Immature natural killer cell (primary cell): ENCODE measurements at regions not wholly inside any gene's neighbourhood (a gene's known extent, or its start where the extent isn't known, plus 50 kb on each side); places are given as distances from the start of the nearest gene placed in this dataset.
"Not testable (repeated sequence)": the region's sequence is repeated elsewhere in the genome, so short reads cannot be mapped to it uniquely, and the experiment has no call there.

Source experiments
- DNase-seq, 3 donors: peaks; one replicate each; pipeline ENCODE4 v3.0.0; 2022; ENCODE audit warnings: mixed read lengths in 1 of 3
- H3K27ac Mint-ChIP-seq, 6 donors: one replicate each; pipeline ENCODE4 v1.8.0; 2020; ENCODE audit warnings: mixed read lengths in 6 of 6, mild to moderate bottlenecking in 5 of 6, inconsistent platforms in 4 of 6, moderate library complexity in 3 of 6
- H3K27me3 Mint-ChIP-seq, 3 donors: one replicate each; pipeline ENCODE4 v1.8.0; 2020 to 2021; ENCODE audit warnings: low read depth in 3 of 3, mild to moderate bottlenecking in 3 of 3, mixed read lengths in 3 of 3, moderate library complexity in 3 of 3, inconsistent platforms in 1 of 3
- H3K36me3 Mint-ChIP-seq, 3 donors: one replicate each; pipeline ENCODE4 v1.8.0; 2020; ENCODE audit warnings: mixed read lengths in 3 of 3, inconsistent platforms in 2 of 3, mild to moderate bottlenecking in 2 of 3
- H3K4me1 Mint-ChIP-seq, 2 donors: one replicate each; pipeline ENCODE4 v1.8.0; 2020; ENCODE audit warnings: inconsistent platforms in 2 of 2, mild to moderate bottlenecking in 2 of 2, mixed read lengths in 2 of 2, moderate library complexity in 1 of 2
- H3K4me3 Mint-ChIP-seq, 5 donors: one replicate each; pipeline ENCODE4 v1.8.0; 2020; ENCODE audit warnings: mild to moderate bottlenecking in 5 of 5, mixed read lengths in 5 of 5, inconsistent platforms in 3 of 5, moderate library complexity in 3 of 5
- H3K9me3 Mint-ChIP-seq, 6 donors: one replicate each; pipeline ENCODE4 v1.8.0; 2020; ENCODE audit warnings: mild to moderate bottlenecking in 6 of 6, mixed read lengths in 6 of 6, inconsistent platforms in 4 of 6, moderate library complexity in 3 of 6

DNA sequence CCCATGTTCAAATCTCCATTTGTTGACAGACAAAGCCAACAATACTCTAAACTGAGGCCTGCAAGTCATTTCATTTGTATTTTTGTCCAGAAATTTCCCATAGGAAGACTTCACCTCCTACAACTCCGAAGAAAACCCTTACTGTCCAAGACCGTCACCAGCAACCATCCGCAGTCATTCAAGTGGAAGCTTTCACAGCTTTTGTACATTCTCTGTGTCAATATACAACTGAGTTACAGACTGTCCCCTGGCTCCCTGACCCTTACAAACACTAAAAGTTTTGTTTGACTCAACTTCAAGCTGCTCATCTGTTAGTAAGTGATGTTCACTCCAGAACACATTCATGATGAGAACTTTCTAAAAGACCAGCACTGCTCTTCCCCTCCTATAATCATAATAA lies 210.1 kb downstream of the DEPDC1B start:
- no peaks in the 10 kb centered on the region for H3K4me1 Mint-ChIP-seq
- H3K4me3 Mint-ChIP-seq = no peak overlapping the region
- no peak for DNase-seq
- no peak overlapping the region for H3K27ac Mint-ChIP-seq
- peaks cover 0 to 2% (median 0%) of the 10 kb centered on the region in 3 donors for H3K27me3 Mint-ChIP-seq
- no peaks in the 10 kb centered on the region for H3K36me3 Mint-ChIP-seq
- H3K9me3 Mint-ChIP-seq = peaks cover 0 to 8% (median 0%) of the 10 kb centered on the region in 6 donors

- Mint-ChIP-seq H3K4me1 (no peaks in the 10 kb centered on the region), H3K27me3 (peaks cover 0 to 2% (median 0%) of the 10 kb centered on the region in 3 donors), H3K27ac (no peak overlapping the region), H3K4me3 (no peak overlapping the region), H3K9me3 (peaks cover 0 to 8% (median 0%) of the 10 kb centered on the region in 6 donors), H3K36me3 (no peaks in the 10 kb centered on the region)
- DNase-seq = no peak
Measured at GRCh38 chr5:60489377-60489776, 210.6 kb downstream of the DEPDC1B start.

DNA sequence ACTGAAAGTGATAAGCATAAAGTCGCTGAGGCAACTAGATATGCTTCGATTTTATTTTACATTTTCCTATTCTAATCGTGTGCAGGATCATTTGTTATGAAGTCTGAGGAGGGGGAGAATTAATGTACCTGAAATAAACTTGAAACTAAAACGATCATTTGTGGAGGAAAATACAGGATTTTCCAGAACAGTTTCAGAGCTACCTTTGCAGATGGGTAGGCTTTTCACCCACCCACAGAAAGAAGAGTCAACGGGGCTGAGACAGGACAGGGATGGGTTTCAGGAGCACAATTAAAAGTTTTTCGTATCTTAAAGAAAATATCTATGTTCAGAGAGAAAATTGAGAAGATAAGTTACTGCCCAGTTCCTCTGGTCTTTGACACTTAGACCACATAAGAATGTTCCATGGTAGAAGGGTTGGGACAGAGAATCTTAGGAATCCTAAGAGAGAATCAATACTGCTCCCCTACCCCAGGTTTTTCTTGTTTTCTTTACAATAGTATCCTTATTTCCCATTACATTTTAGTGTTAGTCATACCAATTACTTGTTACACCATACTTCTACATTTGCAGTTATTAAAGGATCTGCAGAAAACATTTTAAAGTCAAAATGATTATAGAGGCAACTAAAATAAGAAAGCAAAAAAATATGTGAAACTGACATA lies 211.4 kb downstream of the DEPDC1B start:
- no peak for DNase-seq
- Mint-ChIP-seq H3K36me3 (no peaks in the 10 kb centered on the region), H3K4me1 (no peaks in the 10 kb centered on the region), H3K27ac (no peak overlapping the region), H3K27me3 (peaks cover 0 to 2% (median 0%) of the 10 kb centered on the region in 3 donors), H3K4me3 (no peak overlapping the region), H3K9me3 (peaks cover 0 to 6% (median 0%) of the 10 kb centered on the region in 6 donors)

DNA sequence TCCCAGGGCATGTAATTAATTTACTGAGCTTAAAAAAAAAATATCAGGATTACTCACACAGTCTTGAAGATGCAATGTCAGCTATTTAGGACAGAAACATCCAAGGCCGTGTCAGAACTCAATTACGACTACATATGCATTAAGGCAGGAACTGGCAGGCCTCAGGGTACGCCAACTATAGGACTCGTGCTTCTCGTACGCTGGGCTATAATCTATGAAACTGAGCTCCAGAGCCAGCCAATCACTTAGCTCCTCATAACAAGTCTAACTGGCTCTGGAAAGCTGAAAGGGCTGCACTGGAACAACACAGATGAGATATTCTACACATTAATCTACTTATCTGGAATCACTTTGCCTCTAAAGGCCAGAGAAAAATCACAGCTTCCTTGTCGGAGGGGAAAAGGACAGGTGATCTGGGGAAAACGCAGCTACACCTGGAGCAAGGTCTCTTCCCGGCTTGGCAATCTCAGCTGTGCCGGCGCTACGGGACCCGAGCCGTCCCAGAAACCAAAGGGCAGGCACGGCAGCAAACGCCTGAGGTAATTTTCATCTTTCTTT lies 212.0 kb downstream of the DEPDC1B start:
- Mint-ChIP-seq H3K27me3 (peaks cover 0 to 2% (median 0%) of the 10 kb centered on the region in 3 donors), H3K27ac (no peak overlapping the region), H3K4me3 (no peak overlapping the region), H3K36me3 (no peaks in the 10 kb centered on the region), H3K9me3 (peaks cover 0 to 3% (median 0%) of the 10 kb centered on the region in 6 donors), H3K4me1 (no peaks in the 10 kb centered on the region)
- no peak for DNase-seq

GRCh38 chr5:60487476-60487875 lies 212.5 kb downstream of the DEPDC1B start:
- no peaks in the 10 kb centered on the region for H3K36me3 Mint-ChIP-seq
- H3K27ac Mint-ChIP-seq = no peak overlapping the region
- H3K4me3 Mint-ChIP-seq = no peak overlapping the region

DNA sequence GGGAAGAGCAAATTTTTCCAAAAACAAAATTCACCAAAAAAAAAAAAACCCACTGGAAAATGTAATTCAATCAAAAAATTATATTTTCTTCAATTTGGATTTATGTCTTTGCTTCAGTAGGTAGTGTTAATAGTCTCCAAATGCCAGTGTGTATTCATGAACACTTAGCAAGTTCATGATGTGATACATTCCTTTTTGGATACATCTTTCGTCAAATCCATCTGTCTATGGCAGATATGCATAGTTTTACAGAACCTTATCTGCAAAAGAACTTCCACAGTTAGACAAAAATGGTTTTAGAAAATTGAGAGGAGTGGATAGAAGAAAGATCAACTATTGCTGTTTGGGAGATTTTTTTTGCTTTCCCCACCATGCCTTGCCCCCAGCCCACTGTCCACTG lies 214.6 kb downstream of the DEPDC1B start:
- H3K4me3 Mint-ChIP-seq = no peak overlapping the region
- H3K27ac Mint-ChIP-seq = no peak overlapping the region
- DNase-seq = no peak
- peaks cover 0 to 2% (median 0%) of the 10 kb centered on the region in 3 donors for H3K27me3 Mint-ChIP-seq
- H3K9me3 Mint-ChIP-seq = peaks cover 0 to 3% (median 0%) of the 10 kb centered on the region in 6 donors
- H3K4me1 Mint-ChIP-seq = no peaks in the 10 kb centered on the region
- H3K36me3 Mint-ChIP-seq = no peaks in the 10 kb centered on the region

More at GRCh38 chr5:60487476-60487875, 212.5 kb downstream of the DEPDC1B start:
- peaks cover 0 to 2% (median 0%) of the 10 kb centered on the region in 3 donors for H3K27me3 Mint-ChIP-seq
- DNase-seq = no peak
- H3K4me1 Mint-ChIP-seq = no peaks in the 10 kb centered on the region
- peaks cover 0 to 3% (median 0%) of the 10 kb centered on the region in 6 donors for H3K9me3 Mint-ChIP-seq

DNA sequence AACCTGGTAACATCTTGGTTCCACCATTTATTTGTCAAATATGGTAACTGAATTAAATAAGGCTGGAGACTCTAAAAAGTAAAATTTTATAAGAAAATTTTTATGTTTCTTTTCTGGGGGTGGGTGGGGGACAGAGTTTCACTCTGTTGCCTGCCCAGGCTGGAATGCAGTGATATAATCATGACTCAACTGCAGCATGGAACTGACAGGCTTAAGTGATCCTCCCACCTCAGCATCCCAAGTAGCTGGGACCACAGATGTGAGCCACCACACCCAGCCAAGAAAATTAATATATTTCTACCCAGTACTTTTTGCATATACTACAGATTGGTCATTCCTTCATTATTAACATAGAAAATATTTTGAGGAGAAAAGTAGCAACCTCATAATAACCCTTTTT lies 216.9 kb downstream of the DEPDC1B start:
- no peak for DNase-seq
- H3K9me3 Mint-ChIP-seq = peaks cover 0 to 7% (median under 1%) of the 10 kb centered on the region in 6 donors
- no peak overlapping the region for H3K4me3 Mint-ChIP-seq
- H3K27me3 Mint-ChIP-seq = no peaks in the 10 kb centered on the region
- H3K27ac Mint-ChIP-seq = no peak overlapping the region
- H3K36me3 Mint-ChIP-seq = no peaks in the 10 kb centered on the region
- H3K4me1 Mint-ChIP-seq = no peaks in the 10 kb centered on the region

DNA sequence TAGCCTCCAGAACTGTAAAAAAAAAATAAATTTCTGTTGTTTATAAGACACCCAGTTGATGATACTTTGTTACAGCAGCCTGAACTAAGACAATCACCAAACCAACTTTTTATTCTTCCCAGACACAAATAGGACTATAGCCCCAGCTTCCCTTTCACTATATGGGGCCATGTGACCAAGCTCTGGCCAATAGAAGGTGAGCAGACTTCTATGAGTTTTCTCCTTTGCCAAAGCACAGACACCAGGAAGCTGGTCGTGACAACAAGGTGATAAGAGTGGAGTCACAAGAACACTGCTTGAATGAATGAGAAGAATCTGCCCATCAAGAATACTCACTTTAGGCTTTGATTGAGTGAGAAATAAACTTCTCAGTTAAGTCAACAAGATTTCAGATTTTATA lies 217.7 kb downstream of the DEPDC1B start:
- no peak for DNase-seq
- no peaks in the 10 kb centered on the region for H3K4me1 Mint-ChIP-seq
- peaks cover 0 to 7% (median under 1%) of the 10 kb centered on the region in 6 donors for H3K9me3 Mint-ChIP-seq
- no peak overlapping the region for H3K27ac Mint-ChIP-seq
- H3K36me3 Mint-ChIP-seq = no peaks in the 10 kb centered on the region
- no peak overlapping the region for H3K4me3 Mint-ChIP-seq
- no peaks in the 10 kb centered on the region for H3K27me3 Mint-ChIP-seq

DNA sequence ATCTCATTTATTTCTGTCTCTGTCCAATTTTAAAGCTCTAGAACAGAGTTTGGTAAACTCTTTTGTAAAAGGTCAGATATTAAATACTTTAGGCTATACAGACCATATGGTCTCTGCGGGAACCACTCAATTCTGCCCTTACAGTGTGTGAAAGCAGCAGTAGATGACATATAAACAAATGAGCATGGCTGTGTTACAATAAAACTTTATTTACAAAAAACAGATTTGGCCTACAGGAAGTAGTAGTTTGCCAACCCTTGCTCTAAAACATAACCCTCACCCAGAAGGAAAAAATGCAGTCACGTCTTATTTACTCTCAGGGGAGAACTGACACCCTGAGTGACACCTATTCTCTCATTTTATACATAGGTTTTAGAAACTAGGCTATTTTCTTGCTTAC lies 220.4 kb downstream of the DEPDC1B start:
- Mint-ChIP-seq H3K27ac (no peak overlapping the region), H3K9me3 (peaks cover 0 to 10% (median 4%) of the 10 kb centered on the region in 6 donors), H3K4me3 (no peak overlapping the region)

GRCh38 chr5:60477849-60478248 lies 222.1 kb downstream of the DEPDC1B start:
- H3K27ac Mint-ChIP-seq = no peak overlapping the region
- H3K4me1 Mint-ChIP-seq = no peaks in the 10 kb centered on the region
- peaks cover 0 to under 1% (median 0%) of the 10 kb centered on the region in 3 donors for H3K27me3 Mint-ChIP-seq
- no peaks in the 10 kb centered on the region for H3K36me3 Mint-ChIP-seq
- H3K4me3 Mint-ChIP-seq = no peak overlapping the region
- DNase-seq = no peak
- H3K9me3 Mint-ChIP-seq = peaks cover 0 to 10% (median 4%) of the 10 kb centered on the region in 6 donors

More for the DNA sequence above, 220.4 kb downstream of the DEPDC1B start:
- H3K27me3 Mint-ChIP-seq = no peaks in the 10 kb centered on the region
- H3K4me1 Mint-ChIP-seq = no peaks in the 10 kb centered on the region
- DNase-seq = no peak
- H3K36me3 Mint-ChIP-seq = no peaks in the 10 kb centered on the region

DNA sequence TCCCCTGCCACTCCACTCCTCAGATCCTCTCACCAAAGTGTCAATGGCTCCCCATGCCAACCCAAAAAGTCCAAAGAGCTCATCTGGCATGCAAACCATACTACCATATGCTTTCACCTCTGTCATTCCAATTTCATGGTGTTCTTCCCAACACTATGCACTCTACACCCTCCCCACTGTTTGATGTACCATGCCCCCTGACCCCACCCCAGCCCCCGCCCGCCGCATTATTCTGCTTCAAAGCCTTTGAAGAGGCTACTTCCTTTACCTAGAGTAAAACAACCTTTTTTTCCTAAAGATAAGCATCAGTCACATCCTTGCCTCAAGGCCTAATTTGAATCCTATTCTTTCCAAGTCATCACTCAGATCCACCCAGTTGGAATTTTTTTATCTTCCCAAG lies 226.3 kb downstream of the DEPDC1B start:
- no peaks in the 10 kb centered on the region for H3K36me3 Mint-ChIP-seq
- H3K4me1 Mint-ChIP-seq = no peaks in the 10 kb centered on the region
- peaks cover 3 to 12% (median 5%) of the 10 kb centered on the region in 6 donors for H3K9me3 Mint-ChIP-seq
- H3K27ac Mint-ChIP-seq = no peak overlapping the region
- DNase-seq = no peak
- peaks cover 0 to 3% (median 2%) of the 10 kb centered on the region in 3 donors for H3K27me3 Mint-ChIP-seq
- no peak overlapping the region for H3K4me3 Mint-ChIP-seq

DNA sequence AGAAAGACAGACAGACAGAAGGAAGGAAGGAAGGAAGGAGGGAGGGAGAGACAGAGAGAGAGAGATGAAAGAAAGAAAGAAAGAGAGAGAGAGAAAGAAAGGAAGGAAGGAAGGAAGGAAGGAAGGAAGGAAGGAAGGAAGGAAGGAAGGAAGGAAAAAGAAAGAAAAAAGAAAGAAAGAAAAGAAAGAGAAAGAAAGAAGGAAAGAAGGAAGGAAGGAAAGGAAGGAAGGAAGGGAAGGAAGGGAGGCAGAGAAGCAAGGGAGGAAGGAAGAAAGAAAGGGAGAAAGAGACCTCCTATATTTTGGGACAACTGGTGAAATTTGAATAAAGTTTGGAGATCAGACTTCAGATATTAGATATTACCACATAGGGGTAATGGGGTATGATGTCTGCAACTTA lies 226.9 kb downstream of the DEPDC1B start:
- not testable (repeated sequence) for H3K4me3 Mint-ChIP-seq, H3K27ac Mint-ChIP-seq, H3K36me3 Mint-ChIP-seq, H3K27me3 Mint-ChIP-seq, DNase-seq, H3K4me1 Mint-ChIP-seq
- peaks cover 2 to 18% (median 7%) of the 10 kb centered on the region in 6 donors for H3K9me3 Mint-ChIP-seq

GRCh38 chr5:60470881-60471280 lies 229.1 kb downstream of the DEPDC1B start:
- H3K27me3 Mint-ChIP-seq = peaks cover 0 to 3% (median 2%) of the 10 kb centered on the region in 3 donors

DNA sequence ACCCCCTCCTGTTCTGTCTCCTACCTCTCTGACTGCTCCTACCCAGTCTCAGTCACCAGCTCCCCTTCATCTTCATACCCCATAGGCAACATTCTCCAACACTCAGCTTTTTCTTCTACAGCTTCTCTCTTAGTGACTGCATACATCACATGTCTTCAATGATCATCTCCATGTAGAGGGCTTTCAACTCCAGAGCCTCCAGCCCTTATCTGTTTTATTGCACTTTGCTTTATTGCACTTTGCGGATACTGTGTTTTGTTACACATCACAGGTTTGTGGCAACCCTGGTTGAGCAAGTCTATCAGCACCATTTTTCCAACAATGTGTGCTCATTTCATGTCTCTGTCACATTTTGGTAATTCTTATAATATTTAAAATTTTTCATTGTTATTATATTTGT lies 230.7 kb downstream of the DEPDC1B start:
- H3K27me3 Mint-ChIP-seq = peaks cover 0 to 3% (median 2%) of the 10 kb centered on the region in 3 donors
- H3K36me3 Mint-ChIP-seq = peaks cover 0 to 4% (median 0%) of the 10 kb centered on the region in 3 donors
- no peak for DNase-seq
- no peak overlapping the region for H3K4me3 Mint-ChIP-seq
- peaks cover 0 to 18% (median 9%) of the 10 kb centered on the region in 6 donors for H3K9me3 Mint-ChIP-seq
- H3K27ac Mint-ChIP-seq = no peak overlapping the region
- no peaks in the 10 kb centered on the region for H3K4me1 Mint-ChIP-seq

More at GRCh38 chr5:60470881-60471280, 229.1 kb downstream of the DEPDC1B start:
- no peak for DNase-seq
- H3K36me3 Mint-ChIP-seq = no peaks in the 10 kb centered on the region
- H3K27ac Mint-ChIP-seq = no peak overlapping the region
- H3K4me3 Mint-ChIP-seq = no peak overlapping the region
- no peaks in the 10 kb centered on the region for H3K4me1 Mint-ChIP-seq
- H3K9me3 Mint-ChIP-seq = peaks cover 0 to 25% (median 6%) of the 10 kb centered on the region in 6 donors
